IMR-90 (cell line): ENCODE measurements at regions not wholly inside any gene's neighbourhood (a gene's known extent, or its start where the extent isn't known, plus 50 kb on each side); places are given as distances from the start of the nearest gene placed in this dataset.

Experiments
- ATAC-seq: fragments of 200-7000 bp; cut with Tn5 transposase; 2 replicates; pipeline ENCODE4 v1.9.1; 2020; ENCODE audit warnings: low read depth, mild to moderate bottlenecking, moderate library complexity
- BruUV-seq: library from RNA; stranded (reverse); fragments of 400-500 nt; replicated peaks from 2 replicates; lab custom pipeline; 2021; lab: Mats Ljungman, UMichigan
- CTCF ChIA-PET: fragments of 300-600 bp; formaldehyde crosslinking; extraction: SDS; loops from one replicate; lab custom pipeline; 2021; ENCODE audit warnings: antibody characterized with exemption; lab: Yijun Ruan, JAX
- POLR2A ChIA-PET: fragments of 300-600 bp; sonication (Branson Sonifier 250); formaldehyde crosslinking; loops from one replicate; lab custom pipeline; 2022; ENCODE audit warnings: antibody characterized with exemption; ENCODE audit not compliant: unreplicated experiment; lab: Charles Lee
- DNase-seq: peaks from one replicate; pipeline ENCODE4 v3.0.0; 2013
- H2AFZ ChIP-seq: replicated peaks from 2 replicates; pipeline ENCODE3; 2013; ENCODE audit warnings: low read length, mild to moderate bottlenecking; ENCODE audit not compliant: poor library complexity
- H2AK5ac ChIP-seq: 2 replicates; pipeline ENCODE4 v1.6.1; 2013; ENCODE audit warnings: low read depth, low read length, inconsistent platforms
- H2AK9ac ChIP-seq: replicated peaks from 2 replicates; pipeline ENCODE3; 2013; ENCODE audit warnings: mild to moderate bottlenecking, low read depth, low read length, moderate library complexity; ENCODE audit not compliant: poor library complexity
- H2BK120ac ChIP-seq: 2 replicates; pipeline ENCODE4 v1.6.1; 2013; ENCODE audit warnings: low read depth, low read length, inconsistent platforms
- H2BK15ac ChIP-seq: 3 replicates; pipeline ENCODE4 v1.6.1; 2013; ENCODE audit warnings: low read depth, low read length, inconsistent platforms
- H2BK20ac ChIP-seq: 2 replicates; pipeline ENCODE4 v1.6.1; 2013; ENCODE audit warnings: low read depth, mild to moderate bottlenecking, inconsistent platforms, low read length, moderate library complexity
- H2BK5ac ChIP-seq: 2 replicates; pipeline ENCODE4 v1.6.1; 2013; ENCODE audit warnings: mild to moderate bottlenecking, low read depth, low read length, inconsistent platforms; ENCODE audit not compliant: poor library complexity, severe bottlenecking
- H3K14ac ChIP-seq: replicated peaks from 2 replicates; pipeline ENCODE4 v1.6.1; 2013; ENCODE audit warnings: low read depth, low read length, inconsistent platforms
- H3K18ac ChIP-seq: 2 replicates; pipeline ENCODE4 v1.6.1; 2013; ENCODE audit warnings: low read depth, low read length, control low read depth
- H3K23ac ChIP-seq: 2 replicates; pipeline ENCODE4 v1.6.1; 2013; ENCODE audit warnings: low read depth, low read length, inconsistent platforms
- H3K27ac ChIP-seq: 2 replicates; pipeline ENCODE4 v1.5.1; 2013; ENCODE audit warnings: mild to moderate bottlenecking, control low read depth, low read length; ENCODE audit not compliant: insufficient read depth
- H3K27me3 ChIP-seq: 2 replicates; pipeline ENCODE4 v1.6.1; 2013; ENCODE audit warnings: low read length; ENCODE audit not compliant: control insufficient read depth, insufficient read depth
- H3K36me3 ChIP-seq: 2 replicates; pipeline ENCODE4 v1.6.1; 2013; ENCODE audit warnings: low read length, mixed read lengths; ENCODE audit not compliant: control insufficient read depth, insufficient read depth
- H3K4ac ChIP-seq: 2 replicates; pipeline ENCODE4 v1.6.1; 2013; ENCODE audit warnings: low read depth, low read length, inconsistent platforms
- H3K4me1 ChIP-seq: 2 replicates; pipeline ENCODE4 v1.6.1; 2013; ENCODE audit warnings: low read length, mixed read lengths; ENCODE audit not compliant: control insufficient read depth, insufficient read depth
- H3K4me2 ChIP-seq: 2 replicates; pipeline ENCODE4 v1.6.1; 2013; ENCODE audit warnings: low read depth, mild to moderate bottlenecking, control low read depth, low read length, moderate library complexity
- H3K4me3 ChIP-seq: 2 replicates; pipeline ENCODE4 v1.5.1; 2013; ENCODE audit warnings: low read depth, mild to moderate bottlenecking, control low read depth, low read length, moderate library complexity; ENCODE audit not compliant: insufficient read depth
- H3K56ac ChIP-seq: 2 replicates; pipeline ENCODE4 v1.6.1; 2013; ENCODE audit warnings: low read length, inconsistent platforms; ENCODE audit not compliant: insufficient read depth; ENCODE audit errors: extremely low read depth
- H3K79me1 ChIP-seq, 2 experiments: 2 replicates each; pipeline ENCODE4 v1.6.1; 2013; ENCODE audit warnings: low read length in 2 of 2, inconsistent platforms in 1 of 2, low read depth in 1 of 2
- H3K9ac ChIP-seq: 2 replicates; pipeline ENCODE4 v1.6.1; 2013; ENCODE audit warnings: low read depth, low read length, control low read depth
- H3K9me1 ChIP-seq: 2 replicates; pipeline ENCODE4 v1.6.1; 2013; ENCODE audit warnings: low read length, inconsistent platforms; ENCODE audit not compliant: insufficient read depth
- H3K9me3 ChIP-seq: 2 replicates; pipeline ENCODE4 v1.6.1; 2013; ENCODE audit warnings: low read length; ENCODE audit not compliant: control insufficient read depth, insufficient read depth
- H4K20me1 ChIP-seq: 2 replicates; pipeline ENCODE4 v1.6.1; 2013; ENCODE audit warnings: low read length, inconsistent platforms; ENCODE audit not compliant: insufficient read depth
- H4K5ac ChIP-seq: 2 replicates; pipeline ENCODE4 v1.6.1; 2013; ENCODE audit warnings: mild to moderate bottlenecking, low read depth, low read length, control low read depth
- H4K8ac ChIP-seq, 2 experiments: 2 replicates each; pipeline ENCODE4 v1.6.1; 2013; ENCODE audit warnings: low read depth in 2 of 2, low read length in 2 of 2, control low read depth in 1 of 2, inconsistent platforms in 1 of 2
- H4K91ac ChIP-seq: 2 replicates; pipeline ENCODE4 v1.6.1; 2013; ENCODE audit warnings: low read depth, low read length, inconsistent platforms; ENCODE audit not compliant: insufficient read depth
- BHLHE40 ChIP-seq: fragments of 150-350 bp; IDR thresholded peaks from 2 replicates; pipeline ENCODE4 v1.6.1; 2016; ENCODE audit warnings: mild to moderate bottlenecking, low read depth, low read length
- CEBPB ChIP-seq: IDR thresholded peaks from 2 replicates; pipeline ENCODE4 v1.6.1; 2012; ENCODE audit warnings: low read depth, low read length, improper control_type of control experiment
- CHD1 ChIP-seq: IDR thresholded peaks from 2 replicates; pipeline ENCODE4 v1.6.1; 2012; ENCODE audit warnings: low read depth, low read length, improper control_type of control experiment
- CTCF ChIP-seq: conservative IDR thresholded peaks from 2 replicates; pipeline ENCODE4 v1.5.1; 2012; ENCODE audit warnings: mild to moderate bottlenecking, low read depth, low read length, improper control_type of control experiment
- ELK1 ChIP-seq: fragments of 150-350 bp; IDR thresholded peaks from 2 replicates; pipeline ENCODE4 v1.6.1; 2016; ENCODE audit warnings: low read depth, mild to moderate bottlenecking, low read length, moderate library complexity, borderline replicate concordance
- FOS ChIP-seq: fragments of 150-350 bp; IDR thresholded peaks from 2 replicates; pipeline ENCODE4 v1.6.1; 2016; ENCODE audit warnings: low read depth, low read length
- MAFK ChIP-seq: IDR thresholded peaks from 2 replicates; pipeline ENCODE4 v1.6.1; 2012; ENCODE audit warnings: low read depth, low read length, improper control_type of control experiment
- MAZ ChIP-seq: IDR thresholded peaks from 2 replicates; pipeline ENCODE4 v1.6.1; 2012; ENCODE audit warnings: low read depth, mild to moderate bottlenecking, low read length, improper control_type of control experiment, moderate library complexity, borderline replicate concordance
- MXI1 ChIP-seq: IDR thresholded peaks from 2 replicates; pipeline ENCODE4 v1.6.1; 2012; ENCODE audit warnings: low read depth, mild to moderate bottlenecking, low read length, moderate library complexity, borderline replicate concordance
- NFE2L2 ChIP-seq: fragments of 150-350 bp; IDR thresholded peaks from 2 replicates; pipeline ENCODE4 v1.6.1; 2016; ENCODE audit warnings: low read depth, mild to moderate bottlenecking, low read length
- POLR2A ChIP-seq: IDR thresholded peaks from 2 replicates; pipeline ENCODE4 v1.6.1; 2012; ENCODE audit warnings: mild to moderate bottlenecking, low read depth, low read length
- RAD21 ChIP-seq: IDR thresholded peaks from 2 replicates; pipeline ENCODE4 v1.6.1; 2012; ENCODE audit warnings: low read length, improper control_type of control experiment
- RCOR1 ChIP-seq: IDR thresholded peaks from 2 replicates; pipeline ENCODE4 v1.6.1; 2012; ENCODE audit warnings: mild to moderate bottlenecking, low read length, improper control_type of control experiment; ENCODE audit not compliant: insufficient replicate concordance
- RFX5 ChIP-seq: IDR thresholded peaks from 2 replicates; pipeline ENCODE4 v1.8.0; 2012; ENCODE audit warnings: low read depth, mild to moderate bottlenecking, low read length, moderate library complexity
- SMC3 ChIP-seq: fragments of 150-350 bp; IDR thresholded peaks from 2 replicates; pipeline ENCODE4 v1.6.1; 2016; ENCODE audit warnings: low read depth, mild to moderate bottlenecking, antibody characterized with exemption, low read length, moderate library complexity
- dilution Hi-C: fragments of 300-500 bp; cut with HindIII; formaldehyde crosslinking; loops from one replicate; pipeline ENCODE4 v1.14.3; 2018; ENCODE audit warnings: low sequenced_read_pairs; ENCODE audit not compliant: unreplicated experiment
- in situ Hi-C: fragments of 300-500 bp; cut with MboI; formaldehyde crosslinking; loops from 3 replicates; pipeline ENCODE4 v1.14.3; 2019; ENCODE audit warnings: low sequenced_read_pairs, inconsistent platforms, mixed read lengths
- intact Hi-C: fragments of 100-400 bp; cut with micrococcal nuclease; formaldehyde crosslinking; loops from 2 replicates; pipeline ENCODE4 v1.10.0; 2022
- TF ChIP-seq, protein P1 (sequence below): fragments of 150-350 bp; IDR thresholded peaks from 2 replicates; pipeline ENCODE4 v1.6.1; 2017; ENCODE audit warnings: mild to moderate bottlenecking, antibody characterized with exemption, low read length, low read depth

DNA sequence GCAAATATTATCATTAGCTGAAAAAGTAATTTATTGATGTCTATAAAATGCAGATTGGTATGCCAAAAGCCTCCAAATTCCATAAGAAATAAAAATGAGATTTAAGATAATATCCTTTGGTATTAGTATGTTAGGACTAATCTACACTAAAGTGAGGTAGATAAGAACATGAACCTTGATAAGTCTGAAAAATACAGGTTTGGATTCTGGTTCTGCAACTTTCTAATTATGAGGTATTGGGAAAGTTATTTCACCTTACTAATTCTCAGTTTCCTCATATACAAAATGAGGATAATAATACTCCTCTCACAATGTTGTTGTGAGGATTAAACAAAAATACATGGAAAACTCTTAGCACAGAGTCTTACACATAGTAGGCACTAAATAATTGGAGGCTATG, 300.1 kb downstream of the NNT start:
- no peaks in the 10 kb centered on the region for H4K20me1 ChIP-seq
- no peak overlapping the region for H3K14ac ChIP-seq
- no peak overlapping the region for H2BK120ac ChIP-seq
- no peak overlapping the region for H3K27ac ChIP-seq
- H3K4me2 ChIP-seq = no peak overlapping the region
- H2BK5ac ChIP-seq = no peak overlapping the region
- in situ Hi-C loops = no loop called here
- H3K27me3 ChIP-seq = no peaks in the 10 kb centered on the region
- no peak overlapping the region for H3K18ac ChIP-seq
- no peak overlapping the region for H3K4ac ChIP-seq
- no peak overlapping the region for H3K23ac ChIP-seq
- no peaks in the 10 kb centered on the region for H3K79me1 ChIP-seq
- TF ChIP-seq RAD21 (no peak), SMC3 (no peak), NFE2L2 (no peak), FOS (no peak), ELK1 (no peak), BHLHE40 (no peak), MXI1 (no peak), CEBPB (no peak), MAFK (no peak), CHD1 (no peak), RCOR1 (no peak), CTCF (no peak), POLR2A (no peak), MAZ (no peak), RFX5 (no peak)
- TF ChIP-seq, protein P1, sequence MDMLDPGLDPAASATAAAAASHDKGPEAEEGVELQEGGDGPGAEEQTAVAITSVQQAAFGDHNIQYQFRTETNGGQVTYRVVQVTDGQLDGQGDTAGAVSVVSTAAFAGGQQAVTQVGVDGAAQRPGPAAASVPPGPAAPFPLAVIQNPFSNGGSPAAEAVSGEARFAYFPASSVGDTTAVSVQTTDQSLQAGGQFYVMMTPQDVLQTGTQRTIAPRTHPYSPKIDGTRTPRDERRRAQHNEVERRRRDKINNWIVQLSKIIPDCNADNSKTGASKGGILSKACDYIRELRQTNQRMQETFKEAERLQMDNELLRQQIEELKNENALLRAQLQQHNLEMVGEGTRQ = no peak
- no peak overlapping the region for H3K56ac ChIP-seq
- no peak overlapping the region for H2BK20ac ChIP-seq
- H2BK15ac ChIP-seq = no peak overlapping the region
- H2AK9ac ChIP-seq = no peak overlapping the region
- no peak overlapping the region for H4K91ac ChIP-seq
- no TSS peak for BruUV-seq
- ATAC-seq = no peak
- CTCF ChIA-PET = no interaction called here
- no peak overlapping the region for H4K8ac ChIP-seq
- no peaks in the 10 kb centered on the region for H3K9me1 ChIP-seq
- H2AK5ac ChIP-seq = no peak overlapping the region
- no peak overlapping the region for H2AFZ ChIP-seq
- H3K9me3 ChIP-seq = no peaks in the 10 kb centered on the region
- intact Hi-C loops = no loop called here
- no peak overlapping the region for H3K4me3 ChIP-seq
- POLR2A ChIA-PET = no interaction called here
- dilution Hi-C loops = no loop called here
- H4K5ac ChIP-seq = no peak overlapping the region
- H3K9ac ChIP-seq = no peak overlapping the region
- H3K4me1 ChIP-seq = no peaks in the 10 kb centered on the region
- no peak for DNase-seq
- no peaks in the 10 kb centered on the region for H3K36me3 ChIP-seq
